Panc1 (cell line): ENCODE measurements at regions not wholly inside any gene's neighbourhood (a gene's known extent, or its start where the extent isn't known, plus 50 kb on each side); places are given as distances from the start of the nearest gene placed in this dataset.

Experiments used
- ATAC-seq: fragments of 200-7000 bp; cut with Tn5 transposase; 2 replicates; pipeline ENCODE4 v1.9.1; 2020; ENCODE audit warnings: mild to moderate bottlenecking, moderate library complexity
- BruUV-seq: library from RNA; stranded (reverse); fragments of 400-500 nt; replicated peaks from 2 replicates; lab custom pipeline; 2021; lab: Mats Ljungman, UMichigan
- CTCF ChIA-PET: fragments of 300-600 bp; sonication (Branson Sonifier 250); formaldehyde crosslinking; loops from one replicate; lab custom pipeline; 2022; ENCODE audit warnings: antibody characterized with exemption; lab: Charles Lee
- POLR2A ChIA-PET: fragments of 300-600 bp; sonication (Branson Sonifier 250); formaldehyde crosslinking; loops from one replicate; lab custom pipeline; 2022; ENCODE audit warnings: antibody characterized with exemption; lab: Charles Lee
- DNase-seq: peaks from one replicate; pipeline ENCODE4 v3.0.0-alpha.2; 2010; ENCODE audit warnings: low read depth, low spot score
- H3K27ac ChIP-seq: 2 replicates; pipeline ENCODE4 v1.5.1; 2011; ENCODE audit warnings: mild to moderate bottlenecking, low read length, inconsistent platforms
- H3K27me3 ChIP-seq: fragments of 200-500 bp; sonication (Bioruptor generic); 2 replicates; pipeline ENCODE4 v1.6.0; 2014; ENCODE audit warnings: low read length, inconsistent platforms; ENCODE audit not compliant: control insufficient read depth, insufficient read depth
- H3K36me3 ChIP-seq: fragments of 200-500 bp; sonication (Bioruptor generic); 2 replicates; pipeline ENCODE4 v1.5.1; 2014; ENCODE audit warnings: inconsistent platforms, mild to moderate bottlenecking, low read length, moderate library complexity; ENCODE audit not compliant: control insufficient read depth, insufficient read depth
- H3K4me1 ChIP-seq: 2 replicates; pipeline ENCODE4 v1.5.1; 2011; ENCODE audit warnings: inconsistent platforms, mild to moderate bottlenecking, low read length, moderate library complexity; ENCODE audit not compliant: control insufficient read depth, insufficient read depth
- H3K4me3 ChIP-seq, 2 experiments: 2 replicates each; pipeline ENCODE4 v1.5.1; 2011 to 2012; ENCODE audit warnings: low read depth in 2 of 2, low read length in 2 of 2, mild to moderate bottlenecking in 2 of 2, inconsistent platforms in 1 of 2, moderate library complexity in 1 of 2
- H3K9me3 ChIP-seq: fragments of 200-500 bp; sonication (Bioruptor generic); 2 replicates; pipeline ENCODE4 v1.5.1; 2014; ENCODE audit warnings: low read depth, mild to moderate bottlenecking, inconsistent platforms, low read length, moderate library complexity; ENCODE audit not compliant: control insufficient read depth, insufficient read depth
- POLR2AphosphoS5 ChIP-seq: IDR thresholded peaks from 2 replicates; pipeline ENCODE4 v1.6.1; 2012; ENCODE audit warnings: mild to moderate bottlenecking, low read depth, low read length, moderate library complexity
- SIN3A ChIP-seq: IDR thresholded peaks from 2 replicates; pipeline ENCODE4 v1.6.1; 2012; ENCODE audit warnings: low read depth, mild to moderate bottlenecking, low read length, moderate library complexity, borderline replicate concordance; ENCODE audit not compliant: insufficient read depth
- in situ Hi-C: cut with HindIII; loops from 2 replicates; pipeline ENCODE4 v1.10.0; 2016; ENCODE audit warnings: low sequenced_read_pairs, low pct_unique_long_range_greater_than_20kb
- intact Hi-C: fragments of 100-400 bp; cut with micrococcal nuclease; formaldehyde crosslinking; loops from one replicate; pipeline ENCODE4 v1.10.0; 2022; ENCODE audit not compliant: unreplicated experiment
- TF ChIP-seq, protein P1 (sequence below): fragments of 450-650 bp; IDR thresholded peaks from 2 replicates; pipeline ENCODE4 v1.5.1; 2017; ENCODE audit warnings: mild to moderate bottlenecking
- TF ChIP-seq, protein P2 (sequence below), 2 experiments: IDR thresholded peaks; 2 replicates each; pipeline ENCODE4 v1.6.1; 2011 to 2012; ENCODE audit warnings: low read depth in 2 of 2, control low read depth in 1 of 2, low read length in 1 of 2, mild to moderate bottlenecking in 1 of 2, moderate library complexity in 1 of 2; ENCODE audit not compliant: insufficient read depth in 1 of 2

DNA sequence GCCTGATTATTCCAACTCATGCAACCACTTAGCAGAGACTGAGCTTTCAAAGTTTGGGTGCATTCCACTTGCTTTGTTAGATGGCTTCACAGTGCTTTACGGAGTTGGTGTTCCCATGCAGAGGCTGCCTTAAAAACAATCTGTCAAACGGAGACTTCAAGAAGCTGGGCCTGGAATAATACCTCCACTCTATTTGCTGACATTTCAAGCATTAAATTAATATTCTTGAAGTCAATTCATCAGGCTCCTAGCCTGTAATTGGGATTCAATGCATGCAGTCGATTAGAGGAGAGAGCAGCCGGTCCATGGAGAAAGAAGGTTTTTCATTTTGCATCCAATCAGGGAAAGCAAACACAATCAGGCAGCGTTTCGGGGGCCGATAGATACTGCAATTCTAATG is 314.7 kb upstream of the PRKX start:
- no peak for ATAC-seq
- Histone ChIP-seq H3K4me3 (no peak overlapping the region), H3K27me3 (no peaks in the 10 kb centered on the region), H3K36me3 (no peaks in the 10 kb centered on the region), H3K9me3 (no peaks in the 10 kb centered on the region), H3K27ac (no peak overlapping the region), H3K4me1 (no peaks in the 10 kb centered on the region)
- BruUV-seq = no TSS peak
- no peak for DNase-seq
- ChIA-PET CTCF (no interaction called here), POLR2A (no interaction called here)
- in situ Hi-C loops (no loop called here), intact Hi-C loops (no loop called here)
- TF ChIP-seq POLR2AphosphoS5 (no peak), SIN3A (no peak)
- TF ChIP-seq, protein P1, sequence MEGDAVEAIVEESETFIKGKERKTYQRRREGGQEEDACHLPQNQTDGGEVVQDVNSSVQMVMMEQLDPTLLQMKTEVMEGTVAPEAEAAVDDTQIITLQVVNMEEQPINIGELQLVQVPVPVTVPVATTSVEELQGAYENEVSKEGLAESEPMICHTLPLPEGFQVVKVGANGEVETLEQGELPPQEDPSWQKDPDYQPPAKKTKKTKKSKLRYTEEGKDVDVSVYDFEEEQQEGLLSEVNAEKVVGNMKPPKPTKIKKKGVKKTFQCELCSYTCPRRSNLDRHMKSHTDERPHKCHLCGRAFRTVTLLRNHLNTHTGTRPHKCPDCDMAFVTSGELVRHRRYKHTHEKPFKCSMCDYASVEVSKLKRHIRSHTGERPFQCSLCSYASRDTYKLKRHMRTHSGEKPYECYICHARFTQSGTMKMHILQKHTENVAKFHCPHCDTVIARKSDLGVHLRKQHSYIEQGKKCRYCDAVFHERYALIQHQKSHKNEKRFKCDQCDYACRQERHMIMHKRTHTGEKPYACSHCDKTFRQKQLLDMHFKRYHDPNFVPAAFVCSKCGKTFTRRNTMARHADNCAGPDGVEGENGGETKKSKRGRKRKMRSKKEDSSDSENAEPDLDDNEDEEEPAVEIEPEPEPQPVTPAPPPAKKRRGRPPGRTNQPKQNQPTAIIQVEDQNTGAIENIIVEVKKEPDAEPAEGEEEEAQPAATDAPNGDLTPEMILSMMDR = no peak
- TF ChIP-seq, protein P2, sequence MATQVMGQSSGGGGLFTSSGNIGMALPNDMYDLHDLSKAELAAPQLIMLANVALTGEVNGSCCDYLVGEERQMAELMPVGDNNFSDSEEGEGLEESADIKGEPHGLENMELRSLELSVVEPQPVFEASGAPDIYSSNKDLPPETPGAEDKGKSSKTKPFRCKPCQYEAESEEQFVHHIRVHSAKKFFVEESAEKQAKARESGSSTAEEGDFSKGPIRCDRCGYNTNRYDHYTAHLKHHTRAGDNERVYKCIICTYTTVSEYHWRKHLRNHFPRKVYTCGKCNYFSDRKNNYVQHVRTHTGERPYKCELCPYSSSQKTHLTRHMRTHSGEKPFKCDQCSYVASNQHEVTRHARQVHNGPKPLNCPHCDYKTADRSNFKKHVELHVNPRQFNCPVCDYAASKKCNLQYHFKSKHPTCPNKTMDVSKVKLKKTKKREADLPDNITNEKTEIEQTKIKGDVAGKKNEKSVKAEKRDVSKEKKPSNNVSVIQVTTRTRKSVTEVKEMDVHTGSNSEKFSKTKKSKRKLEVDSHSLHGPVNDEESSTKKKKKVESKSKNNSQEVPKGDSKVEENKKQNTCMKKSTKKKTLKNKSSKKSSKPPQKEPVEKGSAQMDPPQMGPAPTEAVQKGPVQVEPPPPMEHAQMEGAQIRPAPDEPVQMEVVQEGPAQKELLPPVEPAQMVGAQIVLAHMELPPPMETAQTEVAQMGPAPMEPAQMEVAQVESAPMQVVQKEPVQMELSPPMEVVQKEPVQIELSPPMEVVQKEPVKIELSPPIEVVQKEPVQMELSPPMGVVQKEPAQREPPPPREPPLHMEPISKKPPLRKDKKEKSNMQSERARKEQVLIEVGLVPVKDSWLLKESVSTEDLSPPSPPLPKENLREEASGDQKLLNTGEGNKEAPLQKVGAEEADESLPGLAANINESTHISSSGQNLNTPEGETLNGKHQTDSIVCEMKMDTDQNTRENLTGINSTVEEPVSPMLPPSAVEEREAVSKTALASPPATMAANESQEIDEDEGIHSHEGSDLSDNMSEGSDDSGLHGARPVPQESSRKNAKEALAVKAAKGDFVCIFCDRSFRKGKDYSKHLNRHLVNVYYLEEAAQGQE (IDR thresholded peaks at IDR 0.05; ENCODE audit: insufficient read depth in 1 of 2, low read depth in 2 of 2, low read length in 1 of 2) = no peak

DNA sequence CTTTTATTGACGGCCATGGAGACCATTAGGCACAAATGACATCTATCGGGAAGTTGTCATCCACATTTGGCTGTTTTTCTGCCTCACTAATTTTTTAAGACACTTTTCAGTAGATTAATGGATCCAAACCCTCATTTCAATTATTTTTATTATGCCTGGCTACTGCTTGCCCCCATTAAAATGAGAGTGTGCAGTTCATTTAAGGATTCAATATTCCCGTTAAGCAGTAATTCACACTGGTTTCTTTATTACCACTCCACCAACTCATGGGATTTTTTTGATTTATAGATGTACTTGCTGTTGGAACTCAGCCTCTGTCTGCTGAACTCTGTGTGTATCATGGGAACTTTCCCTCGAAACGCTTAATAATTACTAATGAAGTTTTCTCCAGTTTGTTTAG is 291.8 kb upstream of the PRKX start:
- TF ChIP-seq, protein P2 (IDR thresholded peaks at IDR 0.05; ENCODE audit: insufficient read depth in 1 of 2, low read depth in 2 of 2, low read length in 1 of 2) = no peak
- intact Hi-C loops = no loop called here
- Histone ChIP-seq H3K36me3 (no peaks in the 10 kb centered on the region), H3K9me3 (no peaks in the 10 kb centered on the region), H3K4me1 (no peaks in the 10 kb centered on the region), H3K4me3 (no peak overlapping the region), H3K27ac (no peak overlapping the region), H3K27me3 (no peaks in the 10 kb centered on the region)
- ChIA-PET POLR2A (no interaction called here), CTCF (no interaction called here)
- DNase-seq = no peak
- no TSS peak for BruUV-seq
- in situ Hi-C loops = no loop called here
- ATAC-seq = no peak
